Fibroblast of lung (primary cell): ENCODE measurements at regions not wholly inside any gene's neighbourhood (a gene's known extent, or its start where the extent isn't known, plus 50 kb on each side); places are given as distances from the start of the nearest gene placed in this dataset.

Experiments used
- DNase-seq, 2 donors: peaks; one replicate each; pipeline versions ENCODE4 v3.0.0 to v3.0.0-alpha.2; 2010; ENCODE audit warnings: low read depth in 2 of 2
- H2AFZ ChIP-seq: 2 replicates; pipeline ENCODE4 v1.5.1; 2012; ENCODE audit warnings: low read length, control low read depth, inconsistent platforms
- H3K27ac ChIP-seq: 2 replicates; pipeline ENCODE4 v1.5.1; 2011; ENCODE audit warnings: low read length, control low read depth; ENCODE audit not compliant: insufficient read depth
- H3K27me3 ChIP-seq: 2 replicates; pipeline ENCODE4 v1.5.1; 2011; ENCODE audit warnings: mild to moderate bottlenecking, low read length; ENCODE audit not compliant: control insufficient read depth, insufficient read depth
- H3K36me3 ChIP-seq: 2 replicates; pipeline ENCODE4 v1.5.1; 2011; ENCODE audit warnings: low read length; ENCODE audit not compliant: control insufficient read depth, insufficient read depth
- H3K4me1 ChIP-seq: 2 replicates; pipeline ENCODE4 v1.5.1; 2011; ENCODE audit warnings: low read length; ENCODE audit not compliant: control insufficient read depth, insufficient read depth; ENCODE audit errors: extremely low read depth
- H3K4me2 ChIP-seq: 2 replicates; pipeline ENCODE4 v1.5.1; 2011; ENCODE audit warnings: low read length, control low read depth; ENCODE audit not compliant: insufficient read depth; ENCODE audit errors: extremely low read depth
- H3K4me3 ChIP-seq, 4 experiments: fragments of 200-600 bp in 1 of 4; sonication (generic) in 1 of 4; replicated peaks in 1 of 4; 2 replicates each; pipeline ENCODE4 v1.5.1; 2011 to 2016; ENCODE audit warnings: low read length in 4 of 4, low read depth in 3 of 4, mild to moderate bottlenecking in 3 of 4, control low read depth in 2 of 4, inconsistent platforms in 1 of 4, mixed read lengths in 1 of 4; ENCODE audit not compliant: insufficient read depth in 1 of 4; ENCODE audit errors: control extremely low read depth in 1 of 4
- H3K79me2 ChIP-seq: 2 replicates; pipeline ENCODE4 v1.5.1; 2012; ENCODE audit warnings: mild to moderate bottlenecking, low read length, inconsistent platforms; ENCODE audit not compliant: control insufficient read depth, insufficient read depth
- H3K9ac ChIP-seq: 2 replicates; pipeline ENCODE4 v1.5.1; 2011; ENCODE audit warnings: mild to moderate bottlenecking, low read length, control low read depth; ENCODE audit not compliant: insufficient read depth
- H3K9me3 ChIP-seq: 2 replicates; pipeline ENCODE4 v1.5.1; 2012; ENCODE audit warnings: low read depth, low read length; ENCODE audit not compliant: control insufficient read depth, insufficient read depth
- H4K20me1 ChIP-seq: 2 replicates; pipeline ENCODE4 v1.5.1; 2011; ENCODE audit warnings: low read length; ENCODE audit not compliant: control insufficient read depth, insufficient read depth; ENCODE audit errors: extremely low read depth
- CTCF ChIP-seq, 2 donors: IDR thresholded peaks in 1 of 2; conservative IDR thresholded peaks in 1 of 2; 1 replicate in 1 of 2; 2 replicates in 1 of 2; pipeline ENCODE4 v1.5.1; 2011 to 2012; ENCODE audit warnings: low read length in 2 of 2, control low read depth in 1 of 2, inconsistent platforms in 1 of 2, low read depth in 1 of 2, mild to moderate bottlenecking in 1 of 2
- EZH2 ChIP-seq: IDR thresholded peaks from 2 replicates; pipeline ENCODE4 v1.5.1; 2012; ENCODE audit warnings: low read length, control low read depth, mild to moderate bottlenecking; ENCODE audit errors: missing control alignments

GRCh38 chr10:3010816-3011460 is 56.4 kb upstream of the PFKP start:
- TF ChIP-seq EZH2 (no peak), CTCF (conservative IDR thresholded peaks at IDR 0.05 in 1 of 2, IDR thresholded peaks at IDR 0.05 in 1 of 2; ENCODE audit: low read depth in 1 of 2, low read length in 2 of 2) (no peak)
- Histone ChIP-seq H3K9me3 (no peaks in the 10 kb centered on the region), H3K9ac (no peak overlapping the region), H3K27ac (no peak overlapping the region), H3K4me1 (no peaks in the 10 kb centered on the region), H3K4me2 (no peak overlapping the region), H4K20me1 (no peaks in the 10 kb centered on the region), H3K79me2 (no peaks in the 10 kb centered on the region), H3K36me3 (no peaks in the 10 kb centered on the region), H3K27me3 (no peaks in the 10 kb centered on the region), H3K4me3 (no peak overlapping the region), H2AFZ (no peak overlapping the region)
- peak in 1 of 2 donors; percentile 23 for DNase-seq

GRCh38 chr10:3010334-3010733 is 57.0 kb upstream of the PFKP start:
- TF ChIP-seq CTCF (conservative IDR thresholded peaks at IDR 0.05 in 1 of 2, IDR thresholded peaks at IDR 0.05 in 1 of 2; ENCODE audit: low read depth in 1 of 2, low read length in 2 of 2) (no peak), EZH2 (no peak)
- H3K4me2 ChIP-seq, result no peak overlapping the region
- no peaks in the 10 kb centered on the region for H4K20me1 ChIP-seq
- no peak for DNase-seq
- H2AFZ ChIP-seq, result no peak overlapping the region
- no peak overlapping the region for H3K27ac ChIP-seq
- H3K4me3 ChIP-seq, result no peak overlapping the region
- no peaks in the 10 kb centered on the region for H3K9me3 ChIP-seq
- no peaks in the 10 kb centered on the region for H3K79me2 ChIP-seq
- no peak overlapping the region for H3K9ac ChIP-seq
- H3K4me1 ChIP-seq, result no peaks in the 10 kb centered on the region
- no peaks in the 10 kb centered on the region for H3K27me3 ChIP-seq
- no peaks in the 10 kb centered on the region for H3K36me3 ChIP-seq

- H3K4me3 ChIP-seq, result no peak overlapping the region
- no peaks in the 10 kb centered on the region for H3K4me1 ChIP-seq
- H3K79me2 ChIP-seq, result no peaks in the 10 kb centered on the region
- TF ChIP-seq EZH2 (no peak), CTCF (conservative IDR thresholded peaks at IDR 0.05 in 1 of 2, IDR thresholded peaks at IDR 0.05 in 1 of 2; ENCODE audit: low read depth in 1 of 2, low read length in 2 of 2) (no peak)
- no peaks in the 10 kb centered on the region for H3K27me3 ChIP-seq
- DNase-seq, result no peak
- H3K9ac ChIP-seq, result no peak overlapping the region
- H4K20me1 ChIP-seq, result no peaks in the 10 kb centered on the region
- H3K4me2 ChIP-seq, result no peak overlapping the region
- H3K36me3 ChIP-seq, result no peaks in the 10 kb centered on the region
- no peak overlapping the region for H2AFZ ChIP-seq
- H3K27ac ChIP-seq, result no peak overlapping the region
- H3K9me3 ChIP-seq, result no peaks in the 10 kb centered on the region
These were observed 58.0 kb upstream of the PFKP start for GRCh38 chr10:3009341-3009740.
